ENCODE measurements at regions not wholly inside any gene's neighbourhood (a gene's known extent, or its start where the extent isn't known, plus 50 kb on each side); places are given as distances from the start of the nearest gene placed in this dataset.

GRCh38 chr10:58957517-58957916 lies 218.9 kb upstream of the PHYHIPL start:
- ATAC-seq (no peak), DNase-seq (ENCODE audit: low spot score) (no peak)
- ChIA-PET CTCF (no interaction called here), POLR2A (no interaction called here)
- H3K4me3 Mint-ChIP-seq, result no peak overlapping the region
- peaks cover 34% of the 10 kb centered on the region for H3K27me3 Mint-ChIP-seq (ENCODE audit: low read depth)
- no peaks in the 10 kb centered on the region for H3K4me1 Mint-ChIP-seq
- TF ChIP-seq, protein P1, sequence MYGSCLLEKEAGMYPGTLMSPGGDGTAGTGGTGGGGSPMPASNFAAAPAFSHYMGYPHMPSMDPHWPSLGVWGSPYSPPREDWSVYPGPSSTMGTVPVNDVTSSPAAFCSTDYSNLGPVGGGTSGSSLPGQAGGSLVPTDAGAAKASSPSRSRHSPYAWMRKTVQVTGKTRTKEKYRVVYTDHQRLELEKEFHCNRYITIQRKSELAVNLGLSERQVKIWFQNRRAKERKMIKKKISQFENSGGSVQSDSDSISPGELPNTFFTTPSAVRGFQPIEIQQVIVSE (CRISPR knock-in tag; IDR thresholded peaks at IDR 0.05; ENCODE audit: borderline replicate concordance), result no peak
- no peaks in the 10 kb centered on the region for H3K36me3 Mint-ChIP-seq
- H3K27ac Mint-ChIP-seq, result no peak overlapping the region
- H3K9me3 Mint-ChIP-seq, result no peaks in the 10 kb centered on the region

DNA sequence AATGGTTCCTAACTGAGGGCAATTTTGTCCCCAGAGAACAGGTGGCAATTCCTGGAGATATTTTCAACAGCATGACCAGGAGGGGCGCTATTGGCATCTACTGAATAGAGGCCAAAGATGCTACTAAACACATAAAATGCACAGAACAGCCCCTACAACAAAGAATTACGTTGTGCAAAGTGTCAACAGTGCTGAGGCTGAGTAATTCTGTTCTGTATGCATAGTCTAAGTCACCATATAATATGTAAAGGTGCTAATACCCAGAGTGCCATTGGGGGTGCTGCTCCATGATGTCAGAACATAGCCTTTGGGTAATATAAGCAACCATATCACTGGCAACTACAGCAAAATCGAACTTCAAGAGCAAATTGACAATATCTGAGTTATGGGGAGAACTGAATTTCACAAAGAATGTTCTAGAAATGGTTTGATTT lies 213.3 kb upstream of the PHYHIPL start:
- ChIA-PET CTCF (interaction anchor here (0.8 to 1.1 kb wide), 3 partner anchors 11 to 42 kb away, joined by 3 to 8 read pairs (median 5); no protein-coding TSS in a partner anchor), POLR2A (no interaction called here)
- no peaks in the 10 kb centered on the region for H3K9me3 Mint-ChIP-seq
- H3K27me3 Mint-ChIP-seq (ENCODE audit: low read depth), result peaks cover 82% of the 10 kb centered on the region
- DNase-seq (ENCODE audit: low spot score) (peak; percentile 67), ATAC-seq (no peak)
- H3K36me3 Mint-ChIP-seq, result no peaks in the 10 kb centered on the region
- no peak overlapping the region for H3K27ac Mint-ChIP-seq
- TF ChIP-seq ZNF317 (CRISPR knock-in tag; IDR thresholded peaks at IDR 0.05; ENCODE audit: borderline replicate concordance, low read depth) (no peak), MAX (CRISPR knock-in tag; IDR thresholded peaks at IDR 0.05) (no peak), ATF1 (CRISPR knock-in tag; IDR thresholded peaks at IDR 0.05) (no peak), ESRRA (CRISPR knock-in tag; IDR thresholded peaks at IDR 0.05; ENCODE audit: borderline replicate concordance) (no peak), NFYB (CRISPR knock-in tag; conservative IDR thresholded peaks at IDR 0.05; ENCODE audit: low read depth) (no peak), SMAD4 (CRISPR knock-in tag; IDR thresholded peaks at IDR 0.05) (no peak), ZNF121 (CRISPR knock-in tag; IDR thresholded peaks at IDR 0.05) (no peak), GABPB1 (CRISPR knock-in tag; IDR thresholded peaks at IDR 0.05) (0 out of 2 replicates have a peak, but pooled peaks have one; percentile 18), TEAD1 (CRISPR knock-in tag; IDR thresholded peaks at IDR 0.05) (no peak), TCF7 (CRISPR knock-in tag; IDR thresholded peaks at IDR 0.05; ENCODE audit: low read depth) (no peak), ZMAT4 (CRISPR knock-in tag; IDR thresholded peaks at IDR 0.05) (no peak)
- TF ChIP-seq, protein P2, sequence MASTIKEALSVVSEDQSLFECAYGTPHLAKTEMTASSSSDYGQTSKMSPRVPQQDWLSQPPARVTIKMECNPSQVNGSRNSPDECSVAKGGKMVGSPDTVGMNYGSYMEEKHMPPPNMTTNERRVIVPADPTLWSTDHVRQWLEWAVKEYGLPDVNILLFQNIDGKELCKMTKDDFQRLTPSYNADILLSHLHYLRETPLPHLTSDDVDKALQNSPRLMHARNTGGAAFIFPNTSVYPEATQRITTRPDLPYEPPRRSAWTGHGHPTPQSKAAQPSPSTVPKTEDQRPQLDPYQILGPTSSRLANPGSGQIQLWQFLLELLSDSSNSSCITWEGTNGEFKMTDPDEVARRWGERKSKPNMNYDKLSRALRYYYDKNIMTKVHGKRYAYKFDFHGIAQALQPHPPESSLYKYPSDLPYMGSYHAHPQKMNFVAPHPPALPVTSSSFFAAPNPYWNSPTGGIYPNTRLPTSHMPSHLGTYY (CRISPR knock-in tag; IDR thresholded peaks at IDR 0.05), result no peak
- TF ChIP-seq, protein P3, sequence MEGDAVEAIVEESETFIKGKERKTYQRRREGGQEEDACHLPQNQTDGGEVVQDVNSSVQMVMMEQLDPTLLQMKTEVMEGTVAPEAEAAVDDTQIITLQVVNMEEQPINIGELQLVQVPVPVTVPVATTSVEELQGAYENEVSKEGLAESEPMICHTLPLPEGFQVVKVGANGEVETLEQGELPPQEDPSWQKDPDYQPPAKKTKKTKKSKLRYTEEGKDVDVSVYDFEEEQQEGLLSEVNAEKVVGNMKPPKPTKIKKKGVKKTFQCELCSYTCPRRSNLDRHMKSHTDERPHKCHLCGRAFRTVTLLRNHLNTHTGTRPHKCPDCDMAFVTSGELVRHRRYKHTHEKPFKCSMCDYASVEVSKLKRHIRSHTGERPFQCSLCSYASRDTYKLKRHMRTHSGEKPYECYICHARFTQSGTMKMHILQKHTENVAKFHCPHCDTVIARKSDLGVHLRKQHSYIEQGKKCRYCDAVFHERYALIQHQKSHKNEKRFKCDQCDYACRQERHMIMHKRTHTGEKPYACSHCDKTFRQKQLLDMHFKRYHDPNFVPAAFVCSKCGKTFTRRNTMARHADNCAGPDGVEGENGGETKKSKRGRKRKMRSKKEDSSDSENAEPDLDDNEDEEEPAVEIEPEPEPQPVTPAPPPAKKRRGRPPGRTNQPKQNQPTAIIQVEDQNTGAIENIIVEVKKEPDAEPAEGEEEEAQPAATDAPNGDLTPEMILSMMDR (IDR thresholded peaks at IDR 0.05), result 0 out of 2 replicates have a peak, but pooled peaks have one; percentile 41
- TF ChIP-seq, protein P4, sequence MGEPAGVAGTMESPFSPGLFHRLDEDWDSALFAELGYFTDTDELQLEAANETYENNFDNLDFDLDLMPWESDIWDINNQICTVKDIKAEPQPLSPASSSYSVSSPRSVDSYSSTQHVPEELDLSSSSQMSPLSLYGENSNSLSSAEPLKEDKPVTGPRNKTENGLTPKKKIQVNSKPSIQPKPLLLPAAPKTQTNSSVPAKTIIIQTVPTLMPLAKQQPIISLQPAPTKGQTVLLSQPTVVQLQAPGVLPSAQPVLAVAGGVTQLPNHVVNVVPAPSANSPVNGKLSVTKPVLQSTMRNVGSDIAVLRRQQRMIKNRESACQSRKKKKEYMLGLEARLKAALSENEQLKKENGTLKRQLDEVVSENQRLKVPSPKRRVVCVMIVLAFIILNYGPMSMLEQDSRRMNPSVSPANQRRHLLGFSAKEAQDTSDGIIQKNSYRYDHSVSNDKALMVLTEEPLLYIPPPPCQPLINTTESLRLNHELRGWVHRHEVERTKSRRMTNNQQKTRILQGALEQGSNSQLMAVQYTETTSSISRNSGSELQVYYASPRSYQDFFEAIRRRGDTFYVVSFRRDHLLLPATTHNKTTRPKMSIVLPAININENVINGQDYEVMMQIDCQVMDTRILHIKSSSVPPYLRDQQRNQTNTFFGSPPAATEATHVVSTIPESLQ (CRISPR knock-in tag; IDR thresholded peaks at IDR 0.05), result no peak
- peaks cover 45% of the 10 kb centered on the region for H3K4me1 Mint-ChIP-seq
- H3K4me3 Mint-ChIP-seq, result no peak overlapping the region

- Mint-ChIP-seq H3K36me3 (no peaks in the 10 kb centered on the region), H3K27ac (peak overlapping the region; percentile 91), H3K9me3 (no peaks in the 10 kb centered on the region), H3K4me1 (peaks cover 51% of the 10 kb centered on the region), H3K27me3 (ENCODE audit: low read depth) (peaks cover 83% of the 10 kb centered on the region), H3K4me3 (peak overlapping the region; percentile 2; the same call in 1 of the 2 replicates)
- ChIA-PET POLR2A (no interaction called here), CTCF (interaction anchor here (0.7 to 1.3 kb wide), 7 partner anchors 11 to 227 kb away, joined by 3 to 8 read pairs (median 3); no protein-coding TSS in a partner anchor)
- peak; percentile 77 for ATAC-seq
- DNase-seq (ENCODE audit: low spot score), result peak; percentile 71
- TF ChIP-seq, protein P5, sequence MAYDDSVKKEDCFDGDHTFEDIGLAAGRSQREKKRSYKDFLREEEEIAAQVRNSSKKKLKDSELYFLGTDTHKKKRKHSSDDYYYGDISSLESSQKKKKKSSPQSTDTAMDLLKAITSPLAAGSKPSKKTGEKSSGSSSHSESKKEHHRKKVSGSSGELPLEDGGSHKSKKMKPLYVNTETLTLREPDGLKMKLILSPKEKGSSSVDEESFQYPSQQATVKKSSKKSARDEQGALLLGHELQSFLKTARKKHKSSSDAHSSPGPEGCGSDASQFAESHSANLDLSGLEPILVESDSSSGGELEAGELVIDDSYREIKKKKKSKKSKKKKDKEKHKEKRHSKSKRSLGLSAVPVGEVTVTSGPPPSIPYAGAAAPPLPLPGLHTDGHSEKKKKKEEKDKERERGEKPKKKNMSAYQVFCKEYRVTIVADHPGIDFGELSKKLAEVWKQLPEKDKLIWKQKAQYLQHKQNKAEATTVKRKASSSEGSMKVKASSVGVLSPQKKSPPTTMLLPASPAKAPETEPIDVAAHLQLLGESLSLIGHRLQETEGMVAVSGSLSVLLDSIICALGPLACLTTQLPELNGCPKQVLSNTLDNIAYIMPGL (CRISPR knock-in tag; IDR thresholded peaks at IDR 0.05), result no peak
- TF ChIP-seq JUN (CRISPR knock-in tag; IDR thresholded peaks at IDR 0.05), result no peak
- TF ChIP-seq, protein P6, sequence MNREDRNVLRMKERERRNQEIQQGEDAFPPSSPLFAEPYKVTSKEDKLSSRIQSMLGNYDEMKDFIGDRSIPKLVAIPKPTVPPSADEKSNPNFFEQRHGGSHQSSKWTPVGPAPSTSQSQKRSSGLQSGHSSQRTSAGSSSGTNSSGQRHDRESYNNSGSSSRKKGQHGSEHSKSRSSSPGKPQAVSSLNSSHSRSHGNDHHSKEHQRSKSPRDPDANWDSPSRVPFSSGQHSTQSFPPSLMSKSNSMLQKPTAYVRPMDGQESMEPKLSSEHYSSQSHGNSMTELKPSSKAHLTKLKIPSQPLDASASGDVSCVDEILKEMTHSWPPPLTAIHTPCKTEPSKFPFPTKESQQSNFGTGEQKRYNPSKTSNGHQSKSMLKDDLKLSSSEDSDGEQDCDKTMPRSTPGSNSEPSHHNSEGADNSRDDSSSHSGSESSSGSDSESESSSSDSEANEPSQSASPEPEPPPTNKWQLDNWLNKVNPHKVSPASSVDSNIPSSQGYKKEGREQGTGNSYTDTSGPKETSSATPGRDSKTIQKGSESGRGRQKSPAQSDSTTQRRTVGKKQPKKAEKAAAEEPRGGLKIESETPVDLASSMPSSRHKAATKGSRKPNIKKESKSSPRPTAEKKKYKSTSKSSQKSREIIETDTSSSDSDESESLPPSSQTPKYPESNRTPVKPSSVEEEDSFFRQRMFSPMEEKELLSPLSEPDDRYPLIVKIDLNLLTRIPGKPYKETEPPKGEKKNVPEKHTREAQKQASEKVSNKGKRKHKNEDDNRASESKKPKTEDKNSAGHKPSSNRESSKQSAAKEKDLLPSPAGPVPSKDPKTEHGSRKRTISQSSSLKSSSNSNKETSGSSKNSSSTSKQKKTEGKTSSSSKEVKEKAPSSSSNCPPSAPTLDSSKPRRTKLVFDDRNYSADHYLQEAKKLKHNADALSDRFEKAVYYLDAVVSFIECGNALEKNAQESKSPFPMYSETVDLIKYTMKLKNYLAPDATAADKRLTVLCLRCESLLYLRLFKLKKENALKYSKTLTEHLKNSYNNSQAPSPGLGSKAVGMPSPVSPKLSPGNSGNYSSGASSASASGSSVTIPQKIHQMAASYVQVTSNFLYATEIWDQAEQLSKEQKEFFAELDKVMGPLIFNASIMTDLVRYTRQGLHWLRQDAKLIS (CRISPR knock-in tag; IDR thresholded peaks at IDR 0.05; ENCODE audit: borderline replicate concordance), result 0 out of 2 replicates have a peak, but pooled peaks have one; percentile 26
- TF ChIP-seq EMX1 (CRISPR knock-in tag; IDR thresholded peaks at IDR 0.05), result no peak
These were observed 212.7 kb upstream of the PHYHIPL start for GRCh38 chr10:58963723-58964124.
